ENCODE measurements at regions not wholly inside any gene's neighbourhood (a gene's known extent, or its start where the extent isn't known, plus 50 kb on each side); places are given as distances from the start of the nearest gene placed in this dataset.
A peak's percentile ranks its signal among the peaks of the same experiment; 100 is the strongest.
"Not testable (repeated sequence)": the region's sequence is repeated elsewhere in the genome, so short reads cannot be mapped to it uniquely, and the experiment has no call there.

GRCh38 chr9:78127279-78128225 lies 95.9 kb upstream of the GNAQ start:
- no peak for DNase-seq
- in situ Hi-C loops (cut with HindIII; ENCODE audit: low pct_ligation_motif_present, low pct_unique_long_range_greater_than_20kb, low sequenced_read_pairs) = no loop called here

- no peak for DNase-seq
- in situ Hi-C loops (cut with HindIII; ENCODE audit: low pct_ligation_motif_present, low pct_unique_long_range_greater_than_20kb, low sequenced_read_pairs) = no loop called here
Observed at GRCh38 chr9:78123808-78124207, 92.2 kb upstream of the GNAQ start.

- DNase-seq = no peak
- in situ Hi-C loops (cut with HindIII; ENCODE audit: low pct_ligation_motif_present, low pct_unique_long_range_greater_than_20kb, low sequenced_read_pairs) = no loop called here
Observed at GRCh38 chr9:78122631-78123030, 91.0 kb upstream of the GNAQ start.

- in situ Hi-C loops (cut with HindIII; ENCODE audit: low pct_ligation_motif_present, low pct_unique_long_range_greater_than_20kb, low sequenced_read_pairs) = no loop called here
- DNase-seq = peak; percentile 52
Observed at GRCh38 chr9:78121488-78121887, 89.9 kb upstream of the GNAQ start.

- in situ Hi-C loops (cut with HindIII; ENCODE audit: low pct_ligation_motif_present, low pct_unique_long_range_greater_than_20kb, low sequenced_read_pairs) = no loop called here
- no peak for DNase-seq
Observed at GRCh38 chr9:78118742-78119473, 87.3 kb upstream of the GNAQ start.

- in situ Hi-C loops (cut with HindIII; ENCODE audit: low pct_ligation_motif_present, low pct_unique_long_range_greater_than_20kb, low sequenced_read_pairs) = no loop called here
- DNase-seq = peak; percentile 35
Observed at GRCh38 chr9:78115073-78115472, 83.5 kb upstream of the GNAQ start.

GRCh38 chr9:78114581-78114980 lies 83.0 kb upstream of the GNAQ start:
- in situ Hi-C loops (cut with HindIII; ENCODE audit: low pct_ligation_motif_present, low pct_unique_long_range_greater_than_20kb, low sequenced_read_pairs) = no loop called here
- DNase-seq = no peak

GRCh38 chr9:78112406-78112805 lies 80.8 kb upstream of the GNAQ start:
- DNase-seq = no peak
- in situ Hi-C loops (cut with HindIII; ENCODE audit: low pct_ligation_motif_present, low pct_unique_long_range_greater_than_20kb, low sequenced_read_pairs) = no loop called here

- in situ Hi-C loops (cut with HindIII; ENCODE audit: low pct_ligation_motif_present, low pct_unique_long_range_greater_than_20kb, low sequenced_read_pairs) = no loop called here
- DNase-seq = no peak
Observed at GRCh38 chr9:78112004-78112403, 80.4 kb upstream of the GNAQ start.

GRCh38 chr9:78109075-78109474 lies 77.5 kb upstream of the GNAQ start:
- no peak for DNase-seq
- in situ Hi-C loops (cut with HindIII; ENCODE audit: low pct_ligation_motif_present, low pct_unique_long_range_greater_than_20kb, low sequenced_read_pairs) = no loop called here

- in situ Hi-C loops (cut with HindIII; ENCODE audit: low pct_ligation_motif_present, low pct_unique_long_range_greater_than_20kb, low sequenced_read_pairs) = not testable (repeated sequence)
Observed at GRCh38 chr9:78106586-78106985, 75.0 kb upstream of the GNAQ start.

GRCh38 chr9:78103971-78104433 lies 72.4 kb upstream of the GNAQ start:
- in situ Hi-C loops (cut with HindIII; ENCODE audit: low pct_ligation_motif_present, low pct_unique_long_range_greater_than_20kb, low sequenced_read_pairs) = no loop called here
- DNase-seq = no peak

More at GRCh38 chr9:78106586-78106985, 75.0 kb upstream of the GNAQ start:
- not testable (repeated sequence) for DNase-seq

- in situ Hi-C loops (cut with HindIII; ENCODE audit: low pct_ligation_motif_present, low pct_unique_long_range_greater_than_20kb, low sequenced_read_pairs) = no loop called here
- DNase-seq = no peak
Observed at GRCh38 chr9:78101247-78101646, 69.6 kb upstream of the GNAQ start.

- in situ Hi-C loops (cut with HindIII; ENCODE audit: low pct_ligation_motif_present, low pct_unique_long_range_greater_than_20kb, low sequenced_read_pairs) = no loop called here
- DNase-seq = no peak
Observed at GRCh38 chr9:78097541-78097940, 65.9 kb upstream of the GNAQ start.

- DNase-seq = no peak
- in situ Hi-C loops (cut with HindIII; ENCODE audit: low pct_ligation_motif_present, low pct_unique_long_range_greater_than_20kb, low sequenced_read_pairs) = no loop called here
Observed at GRCh38 chr9:78091731-78092130, 60.1 kb upstream of the GNAQ start.

GRCh38 chr9:78089111-78089510 lies 57.5 kb upstream of the GNAQ start:
- no peak for DNase-seq
- in situ Hi-C loops (cut with HindIII; ENCODE audit: low pct_ligation_motif_present, low pct_unique_long_range_greater_than_20kb, low sequenced_read_pairs) = no loop called here

- DNase-seq; in situ Hi-C loops (cut with HindIII; ENCODE audit: low pct_ligation_motif_present, low pct_unique_long_range_greater_than_20kb, low sequenced_read_pairs): not testable (repeated sequence)
Observed at GRCh38 chr9:78088190-78088589, 56.6 kb upstream of the GNAQ start.

All from ACHN (cell line).